Neural progenitor cell (in vitro differentiated cells): ENCODE measurements at regions not wholly inside any gene's neighbourhood (a gene's known extent, or its start where the extent isn't known, plus 50 kb on each side); places are given as distances from the start of the nearest gene placed in this dataset.

Source experiments
- DNase-seq: peaks from one replicate; pipeline ENCODE4 v3.0.0-alpha.2; 2016; ENCODE audit warnings: low spot score
- H2AFZ ChIP-seq: fragments of 200-600 bp; sonication (generic); replicated peaks from 2 replicates; pipeline ENCODE4 v1.6.1; 2016; ENCODE audit warnings: antibody characterized with exemption
- H3F3A ChIP-seq: fragments of 200-600 bp; sonication (generic); 2 replicates; pipeline ENCODE4 v1.6.1; 2016; ENCODE audit warnings: antibody characterized with exemption, low read depth
- H3K27ac ChIP-seq: fragments of 200-600 bp; sonication (generic); 2 replicates; pipeline ENCODE4 v1.5.1; 2016; ENCODE audit warnings: mild to moderate bottlenecking
- H3K27me3 ChIP-seq: fragments of 200-600 bp; sonication (generic); 2 replicates; pipeline ENCODE4 v1.6.1; 2016; ENCODE audit warnings: mild to moderate bottlenecking, moderate library complexity
- H3K36me3 ChIP-seq: fragments of 200-600 bp; sonication (generic); 2 replicates; pipeline ENCODE4 v1.5.1; 2016
- H3K4me1 ChIP-seq: fragments of 200-600 bp; sonication (generic); 2 replicates; pipeline ENCODE4 v1.6.1; 2016; ENCODE audit warnings: mixed run types
- H3K4me2 ChIP-seq: fragments of 200-600 bp; sonication (generic); 2 replicates; pipeline ENCODE4 v1.6.1; 2016
- H3K4me3 ChIP-seq: fragments of 200-600 bp; sonication (generic); 2 replicates; pipeline ENCODE4 v1.5.1; 2016
- H3K79me2 ChIP-seq: fragments of 200-600 bp; sonication (generic); 2 replicates; pipeline ENCODE4 v1.6.1; 2016; ENCODE audit warnings: low read depth
- H3K9ac ChIP-seq: fragments of 200-600 bp; sonication (generic); 2 replicates; pipeline ENCODE4 v1.6.1; 2016
- H3K9me3 ChIP-seq: fragments of 200-600 bp; sonication (generic); 2 replicates; pipeline ENCODE4 v1.5.1; 2016; ENCODE audit warnings: low read depth
- H4K20me1 ChIP-seq: fragments of 200-600 bp; sonication (generic); 2 replicates; pipeline ENCODE4 v1.6.1; 2016; ENCODE audit warnings: low read depth
- H3K27ac Mint-ChIP-seq: 3 replicates; pipeline ENCODE4 v1.8.0; 2021; ENCODE audit warnings: mixed read lengths
- H3K27me3 Mint-ChIP-seq: 2 replicates; pipeline ENCODE4 v1.8.0; 2022; ENCODE audit warnings: low read depth, mild to moderate bottlenecking, inconsistent platforms, moderate library complexity, mixed read lengths; ENCODE audit not compliant: insufficient read depth
- H3K36me3 Mint-ChIP-seq: 3 replicates; pipeline ENCODE4 v1.8.0; 2021; ENCODE audit warnings: mixed read lengths
- H3K4me1 Mint-ChIP-seq: 3 replicates; pipeline ENCODE4 v1.8.0; 2021; ENCODE audit warnings: mixed read lengths
- H3K4me3 Mint-ChIP-seq: 3 replicates; pipeline ENCODE4 v1.8.0; 2021; ENCODE audit warnings: mild to moderate bottlenecking, moderate library complexity, mixed read lengths
- H3K9me3 Mint-ChIP-seq: 3 replicates; pipeline ENCODE4 v1.8.0; 2020; ENCODE audit warnings: mixed read lengths
- EZH2 ChIP-seq: fragments of 200-600 bp; sonication (generic); IDR thresholded peaks from 2 replicates; pipeline ENCODE4 v1.6.1; 2017; ENCODE audit warnings: antibody characterized with exemption, mild to moderate bottlenecking, moderate library complexity
- EZH2phosphoT487 ChIP-seq: fragments of 200-600 bp; sonication (generic); IDR thresholded peaks from 2 replicates; pipeline ENCODE4 v1.6.1; 2017; ENCODE audit warnings: antibody characterized with exemption
- TF ChIP-seq, protein P1 (sequence below): fragments of 200-600 bp; sonication (generic); IDR thresholded peaks from 2 replicates; pipeline ENCODE4 v1.5.1; 2017; ENCODE audit warnings: antibody characterized with exemption, mild to moderate bottlenecking

- H3K9me3 Mint-ChIP-seq: no peaks in the 10 kb centered on the region
- no peaks in the 10 kb centered on the region for H3K36me3 Mint-ChIP-seq
- Histone ChIP-seq H3F3A (peaks cover 13% of the 10 kb centered on the region), H3K36me3 (no peaks in the 10 kb centered on the region), H3K4me2 (no peak overlapping the region), H3K9ac (no peak overlapping the region), H2AFZ (no peak overlapping the region), H4K20me1 (no peaks in the 10 kb centered on the region), H3K4me3 (no peak overlapping the region), H3K27me3 (no peaks in the 10 kb centered on the region), H3K9me3 (no peaks in the 10 kb centered on the region), H3K27ac (no peak overlapping the region), H3K4me1 (peaks cover 22% of the 10 kb centered on the region), H3K79me2 (no peaks in the 10 kb centered on the region)
- TF ChIP-seq, protein P1, sequence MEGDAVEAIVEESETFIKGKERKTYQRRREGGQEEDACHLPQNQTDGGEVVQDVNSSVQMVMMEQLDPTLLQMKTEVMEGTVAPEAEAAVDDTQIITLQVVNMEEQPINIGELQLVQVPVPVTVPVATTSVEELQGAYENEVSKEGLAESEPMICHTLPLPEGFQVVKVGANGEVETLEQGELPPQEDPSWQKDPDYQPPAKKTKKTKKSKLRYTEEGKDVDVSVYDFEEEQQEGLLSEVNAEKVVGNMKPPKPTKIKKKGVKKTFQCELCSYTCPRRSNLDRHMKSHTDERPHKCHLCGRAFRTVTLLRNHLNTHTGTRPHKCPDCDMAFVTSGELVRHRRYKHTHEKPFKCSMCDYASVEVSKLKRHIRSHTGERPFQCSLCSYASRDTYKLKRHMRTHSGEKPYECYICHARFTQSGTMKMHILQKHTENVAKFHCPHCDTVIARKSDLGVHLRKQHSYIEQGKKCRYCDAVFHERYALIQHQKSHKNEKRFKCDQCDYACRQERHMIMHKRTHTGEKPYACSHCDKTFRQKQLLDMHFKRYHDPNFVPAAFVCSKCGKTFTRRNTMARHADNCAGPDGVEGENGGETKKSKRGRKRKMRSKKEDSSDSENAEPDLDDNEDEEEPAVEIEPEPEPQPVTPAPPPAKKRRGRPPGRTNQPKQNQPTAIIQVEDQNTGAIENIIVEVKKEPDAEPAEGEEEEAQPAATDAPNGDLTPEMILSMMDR: no peak
- no peak for TF ChIP-seq EZH2
- TF ChIP-seq EZH2phosphoT487: no peak
- H3K27me3 Mint-ChIP-seq: no peaks in the 10 kb centered on the region
- H3K4me1 Mint-ChIP-seq: peaks cover 26% of the 10 kb centered on the region
- no peak overlapping the region for H3K27ac Mint-ChIP-seq
- no peak for DNase-seq
- H3K4me3 Mint-ChIP-seq: no peak overlapping the region
Measured at GRCh38 chr3:182722907-182723306, 70.4 kb upstream of the ATP11B start.

- no peak overlapping the region for H3K9ac ChIP-seq
- H3K27ac Mint-ChIP-seq: no peak overlapping the region
- H3K4me1 Mint-ChIP-seq: peaks cover 26% of the 10 kb centered on the region
Measured at GRCh38 chr3:182723596-182723995, 69.7 kb upstream of the ATP11B start.

GRCh38 chr3:182725372-182726251 is 67.7 kb upstream of the ATP11B start:
- Histone ChIP-seq H3K4me1 (peaks cover 28% of the 10 kb centered on the region), H3K9ac (no peak overlapping the region), H3K79me2 (no peaks in the 10 kb centered on the region), H3K27me3 (no peaks in the 10 kb centered on the region), H3K4me3 (peak overlapping the region; percentile 9), H3K9me3 (no peaks in the 10 kb centered on the region), H2AFZ (peak overlapping the region; percentile 86), H4K20me1 (no peaks in the 10 kb centered on the region), H3F3A (peaks cover 16% of the 10 kb centered on the region), H3K4me2 (peak overlapping the region; percentile 71), H3K27ac (peak overlapping the region; percentile 46), H3K36me3 (no peaks in the 10 kb centered on the region)
- Mint-ChIP-seq H3K4me1 (peaks cover 26% of the 10 kb centered on the region), H3K4me3 (peak overlapping the region; percentile 57), H3K9me3 (no peaks in the 10 kb centered on the region), H3K27ac (peak overlapping the region; percentile 96), H3K27me3 (peaks cover 6% of the 10 kb centered on the region), H3K36me3 (no peaks in the 10 kb centered on the region)
- peak; percentile 76 for DNase-seq
- TF ChIP-seq EZH2: no peak
- TF ChIP-seq, protein P1: no peak
- no peak for TF ChIP-seq EZH2phosphoT487

More at GRCh38 chr3:182723596-182723995, 69.7 kb upstream of the ATP11B start:
- H3K36me3 Mint-ChIP-seq: no peaks in the 10 kb centered on the region
- H3K4me3 ChIP-seq: no peak overlapping the region
- H3K27me3 Mint-ChIP-seq: peaks cover under 1% of the 10 kb centered on the region
- no peaks in the 10 kb centered on the region for H3K9me3 ChIP-seq
- H3K4me3 Mint-ChIP-seq: no peak overlapping the region
- no peak for DNase-seq
- TF ChIP-seq, protein P1: no peak
- TF ChIP-seq EZH2phosphoT487: no peak
- no peak for TF ChIP-seq EZH2
- no peak overlapping the region for H3K27ac ChIP-seq
- H3K79me2 ChIP-seq: no peaks in the 10 kb centered on the region
- H3K9me3 Mint-ChIP-seq: no peaks in the 10 kb centered on the region
- no peak overlapping the region for H3K4me2 ChIP-seq
- no peaks in the 10 kb centered on the region for H3K27me3 ChIP-seq
- no peaks in the 10 kb centered on the region for H3K36me3 ChIP-seq
- H2AFZ ChIP-seq: no peak overlapping the region
- H3F3A ChIP-seq: peaks cover 13% of the 10 kb centered on the region
- H4K20me1 ChIP-seq: no peaks in the 10 kb centered on the region
- peaks cover 22% of the 10 kb centered on the region for H3K4me1 ChIP-seq
